Right ventricle myocardium superior (tissue), 1 donor: ENCODE measurements at regions not wholly inside any gene's neighbourhood (a gene's known extent, or its start where the extent isn't known, plus 50 kb on each side); places are given as distances from the start of the nearest gene placed in this dataset.

Experiments
- ATAC-seq: fragments of 200-7000 bp; cut with Tn5 transposase; one replicate; pipeline ENCODE4 v1.9.1; 2020; ENCODE audit warnings: mild to moderate bottlenecking; ENCODE audit not compliant: poor library complexity
- DNase-seq: peaks from one replicate; pipeline ENCODE4 v3.0.0-alpha.2; 2020
- intact Hi-C: fragments of 100-400 bp; cut with DNase I; formaldehyde crosslinking; loops from one replicate; pipeline ENCODE4 v1.11.2; 2022
- donor health status: DM: no; HTN: yes; CAD: no; lungs with severe emphysema.

- intact Hi-C loops = loop anchor here (2.0 kb wide), 1 partner anchor 140 kb away; no protein-coding TSS in a partner anchor
- ATAC-seq = peak; percentile 97
Measured at GRCh38 chr3:46078712-46079400, 51.6 kb upstream of the XCR1 start.

More at GRCh38 chr3:46078712-46079400, 51.6 kb upstream of the XCR1 start:
- peak; percentile 85 for DNase-seq
